Stimulated activated CD4-positive, alpha-beta T cell treated with anti-CD3 and anti-CD28 coated beads, Interleukin-4, amount 100 ng/mL, for 1 hour (primary cell): ENCODE measurements at regions not wholly inside any gene's neighbourhood (a gene's known extent, or its start where the extent isn't known, plus 50 kb on each side); places are given as distances from the start of the nearest gene placed in this dataset.

Source experiments
- DNase-seq: peaks from one replicate; pipeline ENCODE4 v3.0.0-alpha.2; 2020

DNA sequence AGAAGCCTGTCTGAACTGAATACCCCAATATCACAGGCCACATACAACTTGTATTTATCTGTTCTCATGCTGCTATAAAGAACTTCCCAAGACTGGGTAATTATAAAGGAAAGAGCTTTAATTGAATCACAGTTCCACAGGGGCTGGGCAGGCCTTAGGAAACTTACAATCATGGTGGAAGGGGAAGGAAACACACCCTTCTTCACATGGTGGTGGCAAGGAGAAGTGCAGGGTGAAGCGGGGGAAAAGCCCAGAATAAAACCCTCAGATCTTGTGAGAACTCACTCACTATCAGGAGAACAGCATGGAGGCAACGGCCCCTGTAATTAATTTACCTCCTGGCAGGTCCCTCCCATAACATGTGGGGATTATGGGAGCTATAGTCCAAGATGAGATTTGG, 50.3 kb upstream of the FNDC1 start:
- DNase-seq: no peak

DNA sequence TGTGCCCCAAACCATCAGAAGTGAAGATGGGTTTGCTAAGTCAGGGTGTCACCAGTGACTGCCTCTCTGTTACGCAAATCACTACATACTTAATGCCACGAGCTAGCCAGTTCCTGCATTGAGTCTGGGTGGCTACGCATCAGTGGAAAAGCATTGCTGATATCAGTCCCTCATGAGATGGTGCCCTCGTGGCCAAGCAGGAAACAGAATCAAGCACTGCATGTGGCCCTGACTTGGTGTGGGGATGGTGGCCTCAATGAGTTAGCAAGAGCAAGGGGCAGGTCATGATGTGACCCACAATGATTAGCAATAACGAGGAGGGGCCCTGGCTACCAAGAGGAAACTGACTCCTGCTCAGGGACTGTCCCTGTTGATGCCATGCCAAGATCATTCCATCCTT, 51.6 kb upstream of the FNDC1 start:
- no peak for DNase-seq

DNA sequence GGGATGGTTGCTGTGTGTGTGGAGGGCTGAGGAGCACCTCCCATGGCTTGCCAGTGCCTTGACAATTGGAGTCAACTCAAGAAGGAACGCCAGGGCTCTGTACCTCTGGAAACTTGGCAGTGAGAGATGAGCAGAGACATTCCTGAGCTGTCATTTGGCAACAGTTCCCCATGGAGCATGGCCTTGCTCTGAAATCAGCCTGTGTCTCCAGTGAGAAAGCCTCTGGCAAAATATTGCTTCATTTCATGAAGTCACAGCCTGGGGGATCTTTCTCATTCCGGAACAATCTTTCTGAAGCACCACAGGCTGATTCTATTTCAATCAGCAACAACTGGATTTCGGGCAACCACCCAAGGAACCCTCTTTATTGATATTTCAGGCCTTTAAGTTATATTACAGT, 52.2 kb upstream of the FNDC1 start:
- DNase-seq: no peak

DNA sequence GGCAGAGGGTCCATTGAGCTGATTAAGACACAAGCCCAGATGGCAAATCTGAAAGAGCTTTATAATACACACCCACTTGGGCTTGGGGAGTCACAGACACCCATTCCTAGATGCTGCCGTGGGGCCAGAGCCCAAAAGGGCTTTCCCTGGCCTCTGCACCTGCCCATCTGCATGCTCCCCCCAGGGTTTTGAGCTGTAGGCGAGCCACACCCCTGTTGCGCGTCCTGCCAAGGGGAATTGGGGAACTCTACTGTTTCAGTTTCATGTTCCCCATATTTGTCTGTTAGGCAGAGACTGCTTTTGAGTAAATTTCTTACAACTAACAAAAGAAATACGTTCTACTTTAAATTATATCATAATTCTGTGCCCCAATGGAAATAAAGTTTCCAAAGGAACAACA, 52.9 kb upstream of the FNDC1 start:
- no peak for DNase-seq

DNA sequence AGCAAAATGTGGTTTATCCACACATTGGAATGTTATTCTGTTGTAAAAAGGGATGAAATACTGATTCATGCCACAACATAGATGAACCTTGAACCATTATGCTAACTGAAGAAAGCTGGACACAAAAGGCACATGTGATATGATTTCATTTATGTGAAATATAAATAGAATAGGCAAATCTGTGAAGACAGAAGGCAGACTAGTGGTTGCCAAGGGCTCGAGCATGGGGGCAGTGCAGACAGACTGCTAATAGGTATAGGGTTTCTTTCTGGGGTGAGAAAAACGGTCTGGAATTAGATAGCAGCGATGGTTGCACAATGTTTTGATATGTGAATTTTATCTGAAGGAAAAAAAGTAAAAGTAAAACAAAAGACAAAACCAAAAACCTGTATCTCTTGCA, 54.6 kb upstream of the FNDC1 start:
- DNase-seq: no peak

DNA sequence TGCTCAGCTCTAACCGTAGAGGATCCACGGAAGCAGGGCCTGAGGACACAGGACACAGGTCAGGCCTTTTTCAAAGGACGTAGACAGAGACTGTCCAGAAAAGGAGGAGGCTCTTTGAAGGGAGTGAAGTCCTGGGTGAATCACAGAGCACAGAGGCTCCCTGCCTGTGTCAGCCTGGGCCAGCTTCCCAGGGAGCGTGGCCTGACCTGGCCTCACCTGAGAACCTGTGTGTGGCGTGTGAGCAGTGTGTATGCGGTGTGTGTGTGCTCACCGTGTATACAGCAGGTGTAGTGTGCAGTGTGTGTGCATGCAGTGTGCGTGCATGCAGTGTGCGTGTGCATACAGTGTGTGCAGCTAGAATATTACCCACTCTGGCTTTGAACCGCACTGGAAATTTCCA, 56.0 kb upstream of the FNDC1 start:
- no peak for DNase-seq

DNA sequence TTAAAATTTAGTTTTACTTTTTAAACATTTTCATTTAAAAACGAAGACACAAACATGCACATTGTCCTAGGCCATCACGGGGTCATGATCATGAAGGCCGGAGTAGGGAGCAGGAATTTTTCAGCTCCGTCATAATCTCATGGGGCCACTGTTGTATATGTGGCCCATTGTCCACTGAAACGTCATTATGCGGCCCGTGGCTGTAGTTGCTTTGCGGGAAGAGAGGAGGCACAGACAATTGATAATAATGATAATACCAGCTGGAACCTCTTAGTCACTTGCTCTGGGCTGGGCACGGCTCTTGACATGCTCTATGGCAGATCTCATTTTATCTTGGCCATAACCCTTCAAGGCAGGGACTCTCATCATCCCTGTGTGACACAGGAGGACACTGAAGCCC, 56.5 kb upstream of the FNDC1 start:
- no peak for DNase-seq

DNA sequence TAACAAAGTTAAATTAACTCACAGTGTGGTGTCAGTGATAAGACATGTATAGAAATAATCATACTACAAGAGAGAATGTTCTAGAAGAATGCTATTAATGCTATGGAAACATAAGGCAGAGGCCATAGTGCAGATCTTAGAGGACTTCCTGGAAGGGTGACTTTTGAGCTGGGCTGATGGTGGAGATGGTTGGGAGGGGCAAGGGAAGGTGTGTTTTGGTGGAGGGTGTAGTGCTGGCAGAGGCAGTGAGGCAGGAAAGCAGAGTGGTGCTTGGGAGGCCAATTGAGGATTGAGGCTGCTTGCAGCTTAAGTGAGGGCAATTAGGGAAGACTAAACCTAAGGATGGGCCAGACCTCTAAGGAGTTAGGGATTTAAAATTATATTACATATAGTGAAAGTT, 58.5 kb upstream of the FNDC1 start:
- DNase-seq: no peak

DNA sequence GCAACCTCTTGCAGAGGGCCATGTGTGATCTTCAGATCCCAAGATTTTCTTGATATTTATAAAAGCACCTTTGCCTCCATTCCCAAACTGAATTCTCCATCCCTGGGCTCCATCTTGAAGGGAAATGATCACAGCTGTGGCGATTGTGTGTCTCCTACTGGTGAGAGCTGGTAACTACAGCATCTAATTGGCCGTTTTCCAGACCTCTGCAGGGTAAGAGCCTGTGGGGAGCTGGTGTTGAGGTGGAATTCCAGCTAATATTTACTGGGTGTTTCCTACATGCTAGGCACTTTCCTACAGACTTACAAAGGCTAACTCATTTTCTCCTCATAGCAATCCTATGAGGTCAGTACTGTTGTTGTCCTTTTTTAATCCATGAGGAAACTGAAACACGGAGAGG, 59.2 kb upstream of the FNDC1 start:
- no peak for DNase-seq

DNA sequence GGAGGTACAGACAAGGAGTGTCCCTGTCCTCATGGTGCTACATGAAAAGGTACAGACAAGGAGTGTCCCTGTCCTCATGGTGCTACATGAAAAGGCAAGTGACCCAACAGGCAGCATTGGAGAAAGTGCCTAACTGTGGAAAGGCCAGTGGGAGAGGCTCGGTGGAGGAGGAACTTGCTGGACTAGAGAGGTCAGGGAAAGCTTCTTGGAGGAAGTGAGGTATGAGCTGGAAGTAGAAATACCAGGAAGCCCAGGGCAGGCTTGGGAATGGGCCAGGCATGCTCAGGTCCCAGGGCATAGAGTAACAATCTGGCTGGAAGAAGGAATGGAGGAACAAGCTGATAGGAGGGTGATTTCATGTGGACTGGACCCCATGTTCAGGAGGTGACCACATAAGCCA, 59.8 kb upstream of the FNDC1 start:
- DNase-seq: no peak

DNA sequence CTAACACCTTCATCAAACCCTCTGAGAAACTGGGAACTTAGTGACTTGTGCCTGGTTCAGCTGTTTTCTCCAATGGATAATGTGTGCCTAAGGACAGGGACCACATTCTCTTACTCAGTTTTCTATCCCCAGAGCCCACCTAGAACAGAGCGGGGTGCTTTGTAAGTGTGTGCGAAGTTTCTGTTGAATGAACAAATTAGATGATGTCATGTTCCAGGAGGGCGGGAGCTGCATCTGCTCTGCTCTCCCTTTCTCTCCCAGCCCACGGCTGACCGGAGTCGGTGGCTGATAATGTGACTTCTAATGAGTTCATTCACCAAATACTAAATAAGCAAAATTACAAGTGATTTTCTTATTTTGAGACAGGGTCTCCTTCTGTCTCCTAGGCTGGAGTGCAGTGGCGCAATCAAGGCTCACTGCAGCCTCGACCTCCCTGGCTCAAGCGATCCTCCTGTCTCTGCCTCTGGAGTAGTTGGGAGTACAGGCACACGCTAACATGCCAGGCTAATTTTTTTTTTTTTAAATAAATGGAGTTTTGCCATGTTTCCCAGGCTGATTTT, 60.7 kb upstream of the FNDC1 start:
- DNase-seq: no peak

DNA sequence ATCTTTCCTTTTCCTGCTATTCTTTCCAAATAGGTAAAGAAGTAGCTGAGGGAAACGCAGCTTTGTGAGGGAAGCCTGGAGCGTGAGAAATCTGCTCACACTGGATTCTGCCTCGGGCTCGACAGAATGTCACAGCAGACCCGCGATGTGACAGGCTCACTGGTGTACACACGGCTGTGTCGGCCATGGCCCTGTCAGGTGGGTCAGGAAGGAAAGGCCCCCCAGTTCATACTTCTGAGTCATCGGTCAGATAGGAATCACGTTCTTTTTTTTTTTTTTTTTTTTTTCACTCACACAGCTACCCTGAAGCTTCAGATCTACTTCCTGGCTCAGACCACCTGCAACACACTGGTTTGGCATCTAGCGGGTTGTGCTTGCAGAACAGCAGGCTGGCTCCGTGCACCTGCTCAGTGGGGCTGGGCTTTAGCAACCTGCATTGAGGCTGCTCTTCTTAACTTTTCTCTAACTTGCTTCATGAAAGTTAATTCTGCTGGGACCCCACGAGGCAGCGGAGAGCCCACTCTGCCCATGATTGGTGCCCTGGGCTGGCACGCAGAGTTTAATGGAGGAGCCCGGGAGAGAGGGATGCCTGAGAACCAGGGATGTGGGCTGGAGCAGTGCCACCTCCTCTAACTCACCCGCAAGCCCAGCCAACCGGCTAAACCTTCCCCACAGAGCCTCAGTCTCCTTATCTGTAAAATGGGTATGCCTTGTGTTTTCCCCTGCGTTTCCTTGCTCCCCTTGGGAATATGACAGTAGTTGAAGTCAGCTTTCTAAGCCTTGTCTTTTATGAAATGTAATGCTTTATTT, 61.5 kb upstream of the FNDC1 start:
- DNase-seq: peak; percentile 46

DNA sequence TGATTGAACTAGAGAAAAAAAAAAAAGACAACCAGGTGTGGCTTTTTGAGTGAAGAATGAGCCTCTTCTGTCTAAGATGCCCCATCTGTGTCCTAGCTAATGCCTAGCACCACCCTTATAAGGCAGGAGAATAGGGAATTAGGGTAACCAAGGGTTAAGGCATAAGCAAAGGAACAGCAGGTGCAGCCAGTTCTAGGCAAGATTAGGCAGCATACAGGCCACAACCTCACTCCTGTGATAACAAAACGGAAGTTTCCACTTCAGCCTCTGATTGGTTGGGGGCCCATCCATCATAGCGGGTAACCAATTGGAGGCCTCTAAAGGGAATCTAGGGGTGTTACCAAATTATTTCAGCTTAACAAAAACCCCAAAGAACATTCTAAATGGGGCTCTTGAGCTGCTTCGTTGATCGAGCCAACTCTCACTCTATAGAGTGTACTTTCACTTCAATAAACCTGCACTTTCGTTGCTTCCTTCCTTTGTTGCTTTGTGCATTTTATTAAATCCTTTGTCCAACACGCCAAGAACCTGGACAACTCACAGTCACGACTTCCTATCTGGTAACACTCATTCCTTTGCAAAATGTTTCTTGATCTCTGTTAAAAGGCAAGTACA, 61.9 kb upstream of the TAGAP start:
- DNase-seq: peak; percentile 90

DNA sequence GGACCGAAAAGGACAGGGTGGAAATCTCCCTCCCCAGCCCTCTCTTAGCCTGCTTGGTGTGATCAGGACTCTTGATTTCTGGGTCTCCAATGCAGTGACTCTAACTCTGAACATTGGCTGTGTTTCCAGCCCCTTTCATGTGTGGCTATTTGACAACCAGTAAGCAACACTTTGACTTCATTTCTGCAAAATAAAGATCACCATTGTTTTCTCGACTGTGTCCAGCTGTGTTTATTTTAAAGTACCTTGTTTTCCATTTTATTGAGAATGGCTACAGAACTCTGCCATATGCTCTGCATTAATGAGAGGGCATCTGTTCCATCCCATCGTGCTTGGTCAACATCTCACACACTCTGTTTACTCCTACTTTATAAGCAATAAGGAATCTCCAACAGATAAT, 60.9 kb upstream of the TAGAP start:
- no peak for DNase-seq

DNA sequence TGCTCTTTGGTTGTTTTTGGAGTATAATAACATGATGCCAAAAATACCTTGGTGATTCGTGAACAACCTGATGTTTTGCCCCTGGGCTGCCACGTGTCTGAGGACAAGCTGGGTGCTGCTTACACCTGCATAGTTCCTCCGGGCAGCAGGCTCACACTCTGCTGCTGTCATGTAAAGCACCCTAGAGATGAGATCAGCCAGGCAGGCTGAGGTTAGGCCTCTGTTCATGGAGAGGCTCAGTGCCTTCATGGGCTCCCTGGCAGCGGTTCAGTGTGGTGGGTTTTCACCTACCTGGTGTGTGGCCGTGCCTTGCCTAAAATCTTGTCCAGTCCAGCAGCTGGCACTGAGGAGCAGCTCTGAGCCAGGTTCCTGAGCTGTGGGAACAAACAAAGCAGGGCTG, 60.1 kb upstream of the TAGAP start:
- no peak for DNase-seq

DNA sequence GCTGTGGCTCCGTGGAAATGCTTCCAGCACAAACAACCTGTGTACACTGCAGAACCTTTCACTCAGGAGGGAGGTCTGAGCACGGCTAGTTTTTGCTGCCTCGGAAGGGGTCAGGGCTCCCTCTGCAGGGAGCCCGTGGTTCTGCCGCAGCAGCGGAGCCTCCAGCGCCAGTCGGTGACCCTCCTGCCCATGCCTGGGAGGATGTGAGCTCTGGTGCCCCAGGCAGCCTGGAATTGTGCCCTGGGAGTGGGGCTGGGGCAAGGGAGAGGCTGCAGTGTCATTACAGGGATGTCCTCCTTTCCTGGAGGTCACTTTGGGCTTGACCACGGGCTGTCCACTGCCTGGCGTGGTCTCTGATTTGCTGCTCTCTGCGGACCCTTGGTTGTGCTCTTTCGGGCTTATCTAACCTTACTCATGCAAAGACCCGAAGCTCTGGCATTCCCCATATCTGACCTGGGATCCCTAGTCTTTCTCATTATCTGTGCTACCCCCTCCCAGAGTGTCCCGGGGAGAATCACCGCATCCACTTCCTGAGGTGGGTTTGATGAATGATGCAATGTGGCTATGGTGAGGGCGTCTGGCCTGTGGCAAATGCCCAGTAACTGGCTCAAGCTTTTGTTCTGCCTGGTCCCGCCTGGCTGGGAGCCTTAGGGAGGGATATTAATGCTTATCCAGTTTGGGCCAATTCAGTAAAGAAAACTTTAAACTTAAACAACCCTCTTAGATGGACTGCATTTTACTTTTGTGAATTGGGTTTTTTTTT, 59.6 kb upstream of the TAGAP start:
- peak; percentile 80 for DNase-seq

DNA sequence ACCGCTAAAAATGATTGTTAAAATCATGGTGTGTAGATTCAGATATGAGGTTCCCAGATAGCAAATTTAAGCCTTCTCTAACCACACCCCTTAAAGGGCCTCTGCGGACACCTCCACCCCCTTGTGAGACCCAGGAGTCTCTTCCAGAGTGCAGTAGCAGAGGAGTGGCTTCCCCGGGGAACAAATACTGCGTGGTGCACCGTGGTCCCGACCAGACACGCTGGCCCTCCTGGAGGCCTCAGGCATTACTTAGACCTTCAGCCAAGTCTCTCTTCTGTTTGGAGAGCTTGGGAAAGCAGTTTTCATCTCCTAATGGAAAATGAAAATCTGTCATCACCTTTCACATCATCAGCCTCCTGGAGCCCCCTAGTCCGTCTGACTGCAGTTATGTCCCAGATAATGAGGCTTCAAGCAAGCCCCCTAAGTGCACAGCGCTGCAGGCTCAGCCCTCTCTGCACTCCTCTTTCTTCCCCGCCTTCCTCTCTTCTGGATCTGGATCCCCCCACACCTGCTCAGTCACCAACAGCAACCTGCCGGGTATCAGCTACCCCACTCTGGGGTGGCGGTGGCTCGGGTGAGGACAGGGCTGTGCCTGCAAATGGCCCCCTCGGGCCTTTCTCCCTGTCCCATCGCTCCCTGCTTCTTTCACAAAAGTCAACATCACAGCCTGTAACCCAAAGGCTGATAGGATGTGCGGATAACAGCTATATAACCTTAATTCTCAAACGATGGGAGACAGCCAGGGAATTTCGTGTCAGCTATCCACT, 58.8 kb upstream of the TAGAP start:
- no peak for DNase-seq

DNA sequence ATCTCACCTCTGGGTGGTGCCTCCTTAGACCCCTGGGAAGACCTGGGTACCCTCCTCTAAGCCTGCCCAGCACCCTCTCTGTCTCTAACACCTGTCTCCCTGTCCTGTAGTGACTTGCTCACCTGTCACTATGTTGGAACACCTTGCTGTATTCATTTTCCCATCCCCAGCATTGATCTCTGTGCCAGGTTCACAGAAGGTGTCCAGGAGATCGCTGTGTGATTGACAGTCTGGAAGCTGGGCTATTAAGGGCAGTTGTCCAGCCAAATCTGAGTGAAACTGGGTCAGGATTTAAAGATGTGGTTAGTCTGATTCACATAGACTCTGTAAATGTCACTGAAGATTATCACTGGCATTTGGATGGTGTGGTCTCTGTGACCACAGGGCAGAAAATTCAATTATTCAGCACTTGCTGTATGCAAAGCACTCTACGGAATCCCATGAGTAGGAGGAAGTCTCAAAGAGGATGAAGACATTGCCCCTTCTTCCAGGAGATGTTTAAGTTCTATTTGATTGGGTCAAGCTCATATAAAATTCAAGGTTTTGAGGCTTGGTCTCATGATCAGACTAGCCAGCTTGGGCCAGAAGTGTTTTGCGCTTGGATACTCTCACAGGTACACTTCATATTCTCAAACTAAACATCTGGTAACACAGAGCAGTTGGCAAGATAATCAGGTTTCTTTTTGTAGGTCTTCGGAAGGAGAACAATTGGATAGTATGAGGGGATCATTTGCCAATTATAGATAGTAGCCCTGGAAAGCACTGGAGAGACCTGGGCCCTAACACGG, 57.8 kb upstream of the TAGAP start:
- no peak for DNase-seq

DNA sequence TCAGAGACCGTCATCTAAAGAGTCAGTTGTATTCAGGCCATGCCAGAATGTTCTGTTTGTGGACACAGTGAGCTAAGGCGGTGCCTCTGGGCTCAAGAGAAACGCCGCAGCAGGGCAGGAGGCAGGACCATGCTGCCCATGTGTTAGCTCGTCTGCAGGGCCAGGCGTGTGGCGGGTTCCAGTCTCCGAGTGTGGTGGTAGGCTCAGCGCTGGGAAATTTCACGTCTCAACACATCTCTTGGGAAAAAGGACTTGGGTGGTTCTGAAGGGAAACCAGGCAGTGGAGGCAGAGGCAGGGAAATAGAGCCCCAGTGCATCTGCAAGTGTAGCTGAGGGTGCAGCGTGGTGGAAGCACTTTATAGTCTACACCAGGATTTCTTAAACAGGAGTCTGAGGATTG, 56.9 kb upstream of the TAGAP start:
- DNase-seq: no peak

DNA sequence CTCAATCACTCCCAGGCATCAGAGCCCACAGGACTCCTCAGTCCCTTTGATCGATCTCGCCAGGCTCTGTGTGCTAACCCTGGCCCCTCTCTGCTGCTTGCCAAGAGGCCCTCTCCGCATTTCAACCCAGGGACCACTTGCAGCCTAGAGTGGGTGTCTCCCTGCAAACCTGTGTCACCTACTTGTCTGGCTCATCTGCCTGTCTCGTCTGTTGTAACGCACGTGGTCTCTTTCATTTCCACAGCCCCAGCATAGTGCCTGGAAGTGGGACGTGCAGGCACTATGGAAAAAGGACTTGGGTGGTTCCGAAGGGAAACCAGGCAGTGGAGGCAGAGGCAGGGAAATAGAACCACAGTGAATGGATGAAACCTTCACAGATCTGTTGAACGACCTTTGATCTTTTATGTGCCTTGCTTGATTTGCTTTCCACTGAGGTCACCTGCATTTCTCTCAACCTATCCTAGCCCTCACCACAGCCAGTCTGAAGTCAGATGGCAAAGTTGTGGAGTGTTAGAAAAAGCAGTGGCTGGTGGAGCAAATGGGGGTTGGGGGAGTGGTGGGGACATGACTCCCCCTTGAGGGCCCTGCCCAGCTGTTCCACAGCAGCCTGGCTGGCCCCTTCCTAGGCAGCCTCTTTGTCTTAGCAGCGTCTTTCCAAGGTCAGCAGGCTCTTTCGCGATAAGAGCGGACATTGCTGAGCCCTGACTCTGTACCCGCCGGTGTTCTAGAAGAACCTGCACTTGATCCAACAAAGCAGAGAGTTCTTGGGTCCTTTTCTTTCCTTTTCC, 55.8 kb upstream of the TAGAP start:
- no peak for DNase-seq

DNA sequence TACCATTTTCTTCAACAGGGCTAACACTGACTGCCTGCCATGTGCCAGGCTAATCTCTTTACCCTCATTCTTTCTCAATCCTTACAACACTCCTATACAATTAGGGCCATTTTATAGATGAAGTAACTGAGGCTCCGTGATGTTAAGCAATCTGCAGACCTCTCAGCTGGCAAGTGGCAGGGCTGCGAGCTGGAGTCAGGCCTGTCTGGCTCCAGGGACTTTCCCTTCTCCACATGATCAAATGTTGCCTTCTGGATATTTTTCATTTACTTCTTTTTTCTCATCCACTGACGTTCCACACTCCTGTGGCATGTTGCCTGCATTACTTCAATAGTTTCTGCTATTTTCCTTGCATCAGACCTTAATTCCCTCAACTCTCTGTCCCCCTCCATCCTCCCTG, 55.2 kb upstream of the TAGAP start:
- DNase-seq: no peak
